Stimulated activated naive CD8-positive, alpha-beta T cell treated with anti-CD3 and anti-CD28 coated beads, Interleukin-15, amount 100 ng/mL, for 72 hours (primary cell): ENCODE measurements at regions not wholly inside any gene's neighbourhood (a gene's known extent, or its start where the extent isn't known, plus 50 kb on each side); places are given as distances from the start of the nearest gene placed in this dataset.
A peak's percentile ranks its signal among the peaks of the same experiment; 100 is the strongest.

Experiments used
- ATAC-seq: fragments of 150-1000 bp; cut with Tn5 transposase; 2 replicates; pipeline ENCODE4 v1.10.0; 2021; ENCODE audit warnings: mild to moderate bottlenecking, moderate library complexity
- DNase-seq, 2 donors: peaks; one replicate each; pipeline ENCODE4 v3.0.0; 2021 to 2022
- H3K27ac Mint-ChIP-seq, 2 donors: one replicate each; pipeline ENCODE4 v1.8.0; 2022; ENCODE audit warnings: mild to moderate bottlenecking in 2 of 2, mixed read lengths in 2 of 2, moderate library complexity in 2 of 2
- H3K27me3 Mint-ChIP-seq: one replicate; pipeline ENCODE4 v1.8.0; 2022; ENCODE audit warnings: mixed read lengths
- H3K4me1 Mint-ChIP-seq: one replicate; pipeline ENCODE4 v1.8.0; 2022; ENCODE audit warnings: mild to moderate bottlenecking, mixed read lengths
- H3K4me3 Mint-ChIP-seq, 2 donors: one replicate each; pipeline ENCODE4 v1.8.0; 2022; ENCODE audit warnings: mild to moderate bottlenecking in 2 of 2, mixed read lengths in 2 of 2, moderate library complexity in 1 of 2
- H3K9me3 Mint-ChIP-seq, 2 donors: one replicate each; pipeline ENCODE4 v1.8.0; 2022; ENCODE audit warnings: mixed read lengths in 2 of 2

DNA sequence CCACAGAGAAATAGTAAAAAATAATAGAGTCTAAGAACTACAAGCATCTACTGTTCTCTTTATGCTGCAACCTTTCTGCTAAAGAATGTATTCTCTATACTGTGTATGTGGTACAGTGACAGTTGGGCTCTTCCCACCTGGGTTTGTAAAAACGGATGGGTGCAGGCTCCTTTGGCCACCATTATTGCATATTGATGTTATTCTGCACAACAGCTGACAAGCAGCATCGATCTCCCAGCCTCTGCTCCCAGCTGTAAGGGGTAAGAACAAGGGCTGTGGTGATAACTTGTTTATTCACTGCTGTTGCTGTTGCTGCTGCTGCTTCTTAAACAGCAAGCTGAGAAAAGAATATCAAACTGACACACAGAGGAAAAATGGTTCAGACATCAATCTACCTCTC, 56.1 kb downstream of the KCNRG start:
- Mint-ChIP-seq H3K27ac (no peak overlapping the region), H3K27me3 (no peaks in the 10 kb centered on the region), H3K9me3 (no peaks in the 10 kb centered on the region), H3K4me3 (no peak overlapping the region), H3K4me1 (peaks cover 12% of the 10 kb centered on the region)
- ATAC-seq (no peak), DNase-seq (no peak)

DNA sequence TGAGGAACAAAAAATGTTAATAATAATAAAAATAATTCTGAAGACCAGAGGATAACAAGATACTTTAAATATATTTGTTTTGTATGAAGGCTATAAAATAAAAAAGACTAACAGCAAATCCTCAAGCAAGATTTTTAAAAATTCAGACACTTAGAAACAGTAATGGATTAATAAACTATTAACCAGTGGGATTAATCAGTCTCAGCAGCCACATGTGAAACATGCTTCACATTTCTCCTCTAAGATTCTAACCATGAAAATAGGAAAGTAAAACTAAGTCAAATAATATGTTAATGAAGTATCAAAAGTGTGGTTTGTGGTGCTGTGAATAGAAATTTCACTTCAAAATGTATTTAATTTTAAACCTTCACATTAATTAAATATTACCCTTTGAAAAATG, 57.4 kb downstream of the KCNRG start:
- Mint-ChIP-seq H3K4me1 (peaks cover 17% of the 10 kb centered on the region), H3K4me3 (no peak overlapping the region), H3K9me3 (no peaks in the 10 kb centered on the region), H3K27me3 (peaks cover 2% of the 10 kb centered on the region), H3K27ac (no peak overlapping the region)
- no peak for ATAC-seq
- DNase-seq: no peak

DNA sequence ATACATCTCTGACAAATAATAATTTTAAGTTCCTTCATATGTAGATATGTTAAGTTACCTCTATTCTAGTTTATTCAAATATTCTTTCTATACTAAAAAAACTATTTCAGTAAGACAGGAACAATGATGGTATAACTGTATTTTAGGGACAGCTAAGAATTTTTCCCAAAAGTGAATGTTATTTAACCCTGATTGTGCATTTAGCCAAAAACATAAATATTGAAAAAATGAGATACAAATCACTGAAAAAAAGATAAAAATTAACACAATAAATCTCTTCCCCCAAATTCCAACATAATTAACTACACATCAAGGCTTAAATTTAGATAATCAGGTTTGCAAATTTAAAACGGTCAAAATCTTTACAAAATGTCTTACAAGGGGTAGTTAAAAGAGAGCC, 58.1 kb downstream of the KCNRG start:
- Mint-ChIP-seq H3K4me3 (no peak overlapping the region), H3K4me1 (peaks cover 17% of the 10 kb centered on the region), H3K27me3 (peaks cover 8% of the 10 kb centered on the region), H3K27ac (no peak overlapping the region), H3K9me3 (no peaks in the 10 kb centered on the region)
- ATAC-seq (no peak), DNase-seq (no peak)

GRCh38 chr13:50074843-50075242, 59.6 kb downstream of the KCNRG start:
- H3K4me3 Mint-ChIP-seq: no peak overlapping the region
- peaks cover 21% of the 10 kb centered on the region for H3K4me1 Mint-ChIP-seq
- H3K27me3 Mint-ChIP-seq: peaks cover 8% of the 10 kb centered on the region
- no peak for DNase-seq
- peak; percentile 78 for ATAC-seq
- H3K27ac Mint-ChIP-seq: no peak overlapping the region
- no peaks in the 10 kb centered on the region for H3K9me3 Mint-ChIP-seq

DNA sequence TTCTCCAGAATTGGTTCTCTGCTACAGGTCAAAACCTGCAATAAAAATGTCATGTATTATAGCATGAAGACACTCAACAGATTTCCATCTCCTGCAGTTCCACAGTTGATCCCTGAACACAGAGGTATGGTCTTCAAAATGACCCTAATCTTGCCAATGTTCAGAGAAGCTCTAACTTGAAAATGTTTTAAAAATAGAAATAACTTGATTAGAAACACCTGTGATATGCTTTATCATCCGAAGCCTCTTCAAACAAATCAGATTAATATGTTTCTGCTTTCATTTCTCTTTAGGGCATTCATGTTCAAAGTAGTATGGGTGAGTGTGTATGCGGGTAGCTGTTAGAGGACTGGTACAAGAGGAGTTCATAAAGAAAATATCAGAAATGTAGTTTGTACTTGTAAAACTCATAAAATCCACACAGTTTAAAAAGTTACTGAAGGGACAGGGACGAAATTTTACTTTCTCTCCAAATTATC, 60.4 kb downstream of the KCNRG start:
- DNase-seq (no peak), ATAC-seq (no peak)
- Mint-ChIP-seq H3K4me1 (peaks cover 21% of the 10 kb centered on the region), H3K9me3 (no peaks in the 10 kb centered on the region), H3K27ac (no peak overlapping the region), H3K27me3 (peaks cover 8% of the 10 kb centered on the region), H3K4me3 (peak overlapping the region in 1 of 2 donors; percentile 31)

GRCh38 chr13:50077431-50077830, 62.2 kb downstream of the KCNRG start:
- DNase-seq (no peak), ATAC-seq (no peak)
- Mint-ChIP-seq H3K4me3 (no peak overlapping the region), H3K27me3 (peaks cover 8% of the 10 kb centered on the region), H3K27ac (no peak overlapping the region), H3K4me1 (peaks cover 21% of the 10 kb centered on the region), H3K9me3 (no peaks in the 10 kb centered on the region)

- no peak overlapping the region for H3K27ac Mint-ChIP-seq
Observed at GRCh38 chr13:50078231-50078894, 63.1 kb downstream of the KCNRG start.

DNA sequence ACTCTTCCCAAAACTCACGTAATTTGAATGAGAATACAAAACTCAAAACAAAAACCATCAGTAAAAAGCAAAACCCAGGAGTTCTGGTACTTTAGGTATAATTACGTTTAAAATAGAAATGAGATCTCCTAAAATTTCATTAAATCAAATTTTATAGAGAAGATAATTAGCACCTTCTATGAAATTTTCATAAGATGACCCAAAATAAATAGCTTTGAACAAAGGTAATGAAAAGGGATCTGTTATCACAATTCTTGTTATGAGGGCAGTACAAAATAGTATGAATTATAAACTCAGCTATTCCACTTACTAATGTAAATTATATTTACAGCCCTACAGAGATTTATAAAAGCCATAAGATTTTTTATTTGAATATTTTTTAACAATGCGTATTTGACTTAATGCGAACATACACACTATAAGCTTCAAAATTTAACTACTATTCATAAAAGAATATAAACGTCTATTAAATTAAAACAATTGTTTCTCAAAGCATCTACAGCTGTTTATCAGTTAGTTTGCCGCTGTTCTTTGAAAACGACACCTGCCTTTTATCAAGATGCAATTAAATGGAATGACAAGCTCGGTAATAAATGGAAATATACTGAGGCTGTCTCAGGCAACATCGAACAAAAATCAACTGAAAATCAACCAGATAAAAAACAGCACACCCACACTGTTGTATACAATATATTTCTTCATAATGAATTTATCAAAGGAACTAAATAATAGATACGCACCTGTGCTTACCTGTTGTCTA, 63.8 kb downstream of the KCNRG start:
- Mint-ChIP-seq H3K4me3 (peak overlapping the region in 1 of 2 donors; percentile 100), H3K27me3 (peaks cover 8% of the 10 kb centered on the region), H3K27ac (no peak overlapping the region), H3K9me3 (no peaks in the 10 kb centered on the region), H3K4me1 (peaks cover 27% of the 10 kb centered on the region)
- DNase-seq (no peak), ATAC-seq (no peak)

More at GRCh38 chr13:50078231-50078894, 63.1 kb downstream of the KCNRG start:
- no peak for DNase-seq
- Mint-ChIP-seq H3K9me3 (no peaks in the 10 kb centered on the region), H3K4me1 (peaks cover 24% of the 10 kb centered on the region), H3K4me3 (peak overlapping the region in 1 of 2 donors; percentile 49), H3K27me3 (peaks cover 8% of the 10 kb centered on the region)
- ATAC-seq: no peak

- Mint-ChIP-seq H3K27ac (peak overlapping the region in 1 of 2 donors; percentile 100), H3K4me3 (peak overlapping the region; percentile 99 to 100), H3K9me3 (no peaks in the 10 kb centered on the region), H3K27me3 (peaks cover 8% of the 10 kb centered on the region), H3K4me1 (peaks cover 28% of the 10 kb centered on the region)
- ATAC-seq (no peak), DNase-seq (no peak)
Observed at GRCh38 chr13:50079655-50080202, 64.5 kb downstream of the KCNRG start.

- peaks cover 28% of the 10 kb centered on the region for H3K4me1 Mint-ChIP-seq
- DNase-seq: peak; percentile 10 to 26
- ATAC-seq: peak; percentile 2
Observed at GRCh38 chr13:50080203-50080910, 65.1 kb downstream of the KCNRG start.

DNA sequence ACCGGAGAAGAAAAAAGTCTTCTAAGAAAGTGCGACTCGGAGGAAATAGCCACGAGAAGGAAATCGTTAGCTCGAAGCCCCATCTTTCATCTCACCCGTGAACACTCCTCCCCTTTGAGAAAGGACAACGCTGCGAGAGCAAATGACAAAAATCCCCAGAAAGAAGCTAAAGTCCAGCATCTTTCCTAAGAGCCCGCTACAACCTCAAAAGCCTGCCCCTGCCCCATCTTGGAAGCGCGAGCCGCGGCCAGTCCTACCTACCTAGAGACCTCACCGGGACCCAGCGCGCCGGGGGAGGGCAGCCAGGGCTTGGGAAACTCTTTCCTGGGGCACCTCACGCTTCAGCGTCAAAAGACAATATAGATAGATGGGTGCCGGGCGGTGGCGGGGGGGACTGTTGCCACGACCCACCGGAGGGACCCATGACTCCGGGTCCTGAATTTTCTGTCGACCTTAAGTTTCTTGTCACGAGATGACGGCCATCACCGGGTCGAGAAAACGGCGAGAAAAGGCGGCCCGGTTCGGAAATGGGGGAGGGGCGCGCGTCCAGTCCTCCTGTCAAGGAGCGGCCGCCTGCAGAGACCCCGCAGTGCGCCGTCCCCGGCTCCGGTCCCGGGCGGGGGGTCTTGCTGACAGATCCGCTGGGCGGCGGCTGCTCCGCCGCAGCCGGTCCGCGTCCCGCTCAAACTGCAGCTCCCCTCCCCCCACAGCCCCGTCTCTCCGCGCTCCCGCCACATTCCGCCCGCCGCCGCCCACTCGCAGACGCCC, 65.9 kb downstream of the KCNRG start:
- ATAC-seq (peak; percentile 18), DNase-seq (peak; percentile 55 to 68)
- Mint-ChIP-seq H3K4me1 (peaks cover 21% of the 10 kb centered on the region), H3K27me3 (peaks cover 8% of the 10 kb centered on the region), H3K4me3 (peak overlapping the region; percentile 99 to 100), H3K27ac (peak overlapping the region; percentile 100), H3K9me3 (no peaks in the 10 kb centered on the region)

More at GRCh38 chr13:50080203-50080910, 65.1 kb downstream of the KCNRG start:
- Mint-ChIP-seq H3K27me3 (peaks cover 8% of the 10 kb centered on the region), H3K9me3 (no peaks in the 10 kb centered on the region), H3K4me3 (peak overlapping the region; percentile 99 to 100), H3K27ac (peak overlapping the region; percentile 100)

GRCh38 chr13:50081679-50082425, 66.6 kb downstream of the KCNRG start:
- Mint-ChIP-seq H3K9me3 (no peaks in the 10 kb centered on the region), H3K4me1 (peaks cover 16% of the 10 kb centered on the region), H3K4me3 (peak overlapping the region; percentile 99 to 100), H3K27ac (peak overlapping the region; percentile 100), H3K27me3 (peaks cover 8% of the 10 kb centered on the region)
- DNase-seq (peak; percentile 99), ATAC-seq (peak; percentile 85)

- Mint-ChIP-seq H3K4me3 (peak overlapping the region; percentile 99 to 100), H3K4me1 (peaks cover 16% of the 10 kb centered on the region), H3K27me3 (peaks cover 7% of the 10 kb centered on the region), H3K27ac (peak overlapping the region; percentile 100), H3K9me3 (no peaks in the 10 kb centered on the region)
- peak; percentile 68 to 74 for DNase-seq
- peak; percentile 83 for ATAC-seq
Observed at GRCh38 chr13:50082426-50083281, 67.4 kb downstream of the KCNRG start.
